Upper lobe of left lung (tissue), 6 donors: ENCODE measurements at regions not wholly inside any gene's neighbourhood (a gene's known extent, or its start where the extent isn't known, plus 50 kb on each side); places are given as distances from the start of the nearest gene placed in this dataset.

Experiments used
- ATAC-seq, 2 donors: fragments of 200-7000 bp; cut with Tn5 transposase; one replicate each; pipeline ENCODE4 v1.9.1; 2022; ENCODE audit warnings: mild to moderate bottlenecking in 2 of 2, moderate library complexity in 2 of 2; ENCODE audit not compliant: low FRiP score in 2 of 2
- DNase-seq, 2 donors: peaks; one replicate each; pipeline ENCODE4 v3.0.0-alpha.2; 2019 to 2020
- H3K27ac ChIP-seq, 4 donors: fragments of 200-600 bp; sonication (generic); one replicate each; pipeline ENCODE4 v1.5.1; 2016 to 2019
- H3K27me3 ChIP-seq, 4 donors: fragments of 200-600 bp; sonication (generic); one replicate each; pipeline ENCODE4 v1.5.1; 2017 to 2019
- H3K36me3 ChIP-seq, 4 donors: fragments of 200-600 bp; sonication (generic); one replicate each; pipeline ENCODE4 v1.5.1; 2016 to 2019
- H3K4me1 ChIP-seq, 4 donors: fragments of 200-600 bp; sonication (generic); one replicate each; pipeline ENCODE4 v1.5.1; 2018 to 2019
- H3K4me3 ChIP-seq, 4 donors: fragments of 200-600 bp; sonication (generic); one replicate each; pipeline ENCODE4 v1.5.1; 2017 to 2019; ENCODE audit warnings: mild to moderate bottlenecking in 2 of 4, moderate library complexity in 1 of 4
- H3K9me3 ChIP-seq, 4 donors: fragments of 200-600 bp; sonication (generic); one replicate each; pipeline ENCODE4 v1.5.1; 2018 to 2019
- CTCF ChIP-seq, 6 experiments: fragments of 450-650 bp in 4 of 6; fragments of 200-600 bp in 2 of 6; sonication (generic) in 2 of 6; IDR thresholded peaks; one replicate each; pipeline ENCODE4 v1.5.1; 2016 to 2019; ENCODE audit warnings: antibody characterized with exemption in 6 of 6
- EP300 ChIP-seq, 4 donors: sonication (generic); formaldehyde crosslinking; IDR thresholded peaks; one replicate each; pipeline ENCODE4 v1.5.1; 2017; ENCODE audit warnings: antibody characterized with exemption in 4 of 4, control low read depth in 2 of 4
- POLR2A ChIP-seq, 4 donors: fragments of 450-650 bp; IDR thresholded peaks; one replicate each; pipeline ENCODE4 v1.5.1; 2016 to 2017; ENCODE audit warnings: antibody characterized with exemption in 4 of 4, mild to moderate bottlenecking in 2 of 4
- POLR2AphosphoS5 ChIP-seq, 2 donors: sonication (generic); formaldehyde crosslinking; IDR thresholded peaks; one replicate each; pipeline ENCODE4 v1.5.1; 2017; ENCODE audit warnings: antibody characterized with exemption in 2 of 2
- WGBS, 2 donors: methylation state at CpG; one replicate each; pipeline ENCODE4 v1.1.5; 2017 to 2018; 5-methylcytosine and 5-hydroxymethylcytosine counted together
- donor health status: DM: no; HTN: no; CAD: no; lungs with moderate emphysema.
- donor health status: DM: no; HTN: yes; CAD: no; lungs with severe emphysema.

DNA sequence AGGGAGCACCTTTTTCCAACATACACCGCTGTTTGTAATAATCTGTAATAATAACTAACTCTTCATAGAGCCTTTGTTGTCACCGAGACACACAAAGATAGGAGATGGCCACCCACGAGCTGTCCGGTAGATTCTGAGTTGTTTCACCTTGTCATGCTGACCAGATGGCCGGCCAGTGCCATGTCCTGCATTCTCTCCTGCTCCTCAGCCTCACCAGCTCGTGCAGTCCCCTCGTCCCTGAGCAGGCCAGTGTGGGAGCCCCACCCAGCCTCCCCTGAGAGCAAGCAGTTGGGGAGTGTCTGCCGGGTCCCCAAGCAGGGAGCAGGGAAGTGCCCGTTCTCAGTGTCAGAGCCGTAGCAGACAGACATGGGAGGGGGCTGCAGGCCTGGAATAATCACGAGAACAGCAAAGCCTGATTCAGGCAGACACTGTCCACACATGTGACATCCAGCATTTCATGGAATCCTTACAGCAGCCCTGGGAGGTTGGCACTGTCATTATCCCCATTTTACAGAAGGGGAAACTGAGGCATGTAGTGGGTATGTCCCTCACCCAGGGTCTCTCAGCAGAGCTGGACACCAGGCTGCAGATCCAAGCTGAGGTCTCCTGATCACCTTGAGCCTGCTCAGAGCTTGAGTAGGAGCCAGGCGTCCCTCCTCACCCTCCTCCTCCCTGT lies 178.5 kb upstream of the CIBAR2 start:
- no peaks in the 10 kb centered on the region for H3K36me3 ChIP-seq
- H3K27ac ChIP-seq = peak overlapping the region in 3 of 4 donors; percentile 18 to 65 (median 56)
- no peaks in the 10 kb centered on the region for H3K9me3 ChIP-seq
- no peaks in the 10 kb centered on the region for H3K27me3 ChIP-seq
- no peak for DNase-seq
- no peak overlapping the region for H3K4me3 ChIP-seq
- H3K4me1 ChIP-seq = peaks cover 0 to 12% (median 5%) of the 10 kb centered on the region in 4 donors
- no peak for TF ChIP-seq EP300 (IDR thresholded peaks at IDR 0.05)
- TF ChIP-seq POLR2AphosphoS5 (IDR thresholded peaks at IDR 0.05) = no peak
- no peak for TF ChIP-seq POLR2A (IDR thresholded peaks at IDR 0.05)
- TF ChIP-seq CTCF (IDR thresholded peaks at IDR 0.05) = no peak
- 82 to 94% methylated on average over 10 to 12 of the region's 12 CpGs for WGBS, 2 donors
- no peak for ATAC-seq

GRCh38 chr16:85291302-85292148 lies 179.3 kb upstream of the CIBAR2 start:
- peak; percentile 54 to 64 for ATAC-seq
- DNase-seq = peak; percentile 43 to 89
- TF ChIP-seq EP300 (IDR thresholded peaks at IDR 0.05) (no peak), POLR2AphosphoS5 (IDR thresholded peaks at IDR 0.05) (peak; percentile 51 to 52), CTCF (IDR thresholded peaks at IDR 0.05) (no peak)

DNA sequence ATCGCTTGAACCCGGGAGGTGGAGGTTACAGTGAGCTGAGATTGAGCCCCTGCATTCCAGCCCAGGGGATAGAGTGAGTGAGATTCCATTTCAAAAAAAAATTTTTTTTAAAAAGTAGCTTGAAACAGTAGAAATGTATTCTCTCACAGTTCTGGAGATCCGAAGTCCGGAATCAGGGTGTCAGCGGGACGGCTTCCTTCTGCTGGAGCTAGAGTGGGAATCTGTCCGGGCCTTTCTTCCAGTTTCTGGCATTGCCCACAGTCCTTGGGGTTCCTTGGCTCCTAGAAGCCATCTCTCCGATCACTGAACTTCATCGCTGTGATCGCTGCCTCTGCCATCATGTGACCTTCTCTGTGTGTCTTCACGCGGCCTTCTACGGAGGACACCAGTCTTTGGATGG lies 181.2 kb upstream of the CIBAR2 start:
- peak overlapping the region in 2 of 4 donors; percentile 32 to 46 for H3K27ac ChIP-seq
- ATAC-seq (no peak), DNase-seq (no peak)
- no peaks in the 10 kb centered on the region for H3K36me3 ChIP-seq
- H3K27me3 ChIP-seq = no peaks in the 10 kb centered on the region
- WGBS, 2 donors = 81 to 96% methylated on average over 13 of the region's 13 CpGs
- peaks cover 0 to 18% (median 5%) of the 10 kb centered on the region in 4 donors for H3K4me1 ChIP-seq
- no peaks in the 10 kb centered on the region for H3K9me3 ChIP-seq
- no peak overlapping the region for H3K4me3 ChIP-seq
- TF ChIP-seq POLR2A (IDR thresholded peaks at IDR 0.05) (no peak), EP300 (IDR thresholded peaks at IDR 0.05) (no peak), CTCF (IDR thresholded peaks at IDR 0.05) (no peak), POLR2AphosphoS5 (IDR thresholded peaks at IDR 0.05) (no peak)

More at GRCh38 chr16:85291302-85292148, 179.3 kb upstream of the CIBAR2 start:
- peaks cover 0 to 12% (median 5%) of the 10 kb centered on the region in 4 donors for H3K4me1 ChIP-seq
- no peaks in the 10 kb centered on the region for H3K9me3 ChIP-seq
- H3K36me3 ChIP-seq = no peaks in the 10 kb centered on the region
- H3K4me3 ChIP-seq = no peak overlapping the region
- H3K27me3 ChIP-seq = no peaks in the 10 kb centered on the region
- 58 to 66% methylated on average over 12 to 16 of the region's 26 CpGs for WGBS, 2 donors
- peak overlapping the region in 3 of 4 donors; percentile 18 to 65 (median 56) for H3K27ac ChIP-seq

DNA sequence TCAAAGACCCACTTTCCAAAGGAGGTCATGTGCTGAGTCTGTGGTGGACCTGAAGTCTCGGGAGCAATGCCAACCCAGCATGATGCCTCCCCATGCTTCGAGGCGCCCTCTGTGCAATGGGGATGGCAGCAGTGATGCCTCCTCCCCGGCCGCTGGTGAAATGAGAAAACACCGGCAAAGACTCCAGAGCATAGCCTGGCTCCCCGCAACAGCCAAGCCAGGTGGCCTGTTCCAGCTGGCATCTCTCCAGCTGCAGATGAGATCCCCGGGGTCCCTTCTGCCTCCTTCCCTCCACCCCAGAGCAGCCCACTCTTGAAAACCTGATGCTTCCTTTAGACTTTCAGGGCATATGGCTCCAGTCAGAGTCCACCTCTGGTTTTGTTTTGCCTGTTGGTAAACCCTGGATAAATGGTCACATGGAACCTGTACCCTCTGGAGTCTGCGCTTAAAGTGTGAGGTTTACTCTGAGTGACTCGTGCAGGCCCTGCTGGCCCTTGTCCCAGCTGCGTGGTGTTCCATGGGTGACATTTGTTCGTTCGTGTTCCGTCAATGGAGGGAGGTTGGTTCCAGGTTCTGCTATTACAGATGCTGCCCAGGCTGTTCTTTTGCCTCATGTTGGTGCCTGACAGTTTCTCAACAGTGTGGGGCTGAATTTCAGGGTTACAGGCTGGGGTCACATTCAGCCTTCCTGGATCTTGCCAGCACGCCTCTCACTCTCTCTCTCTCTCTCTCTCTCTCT lies 181.8 kb upstream of the CIBAR2 start:
- Histone ChIP-seq H3K36me3 (no peaks in the 10 kb centered on the region), H3K9me3 (no peaks in the 10 kb centered on the region), H3K4me3 (no peak overlapping the region), H3K27me3 (no peaks in the 10 kb centered on the region), H3K27ac (peak overlapping the region in 2 of 4 donors; percentile 32 to 46), H3K4me1 (peaks cover 0 to 18% (median 5%) of the 10 kb centered on the region in 4 donors)
- TF ChIP-seq POLR2AphosphoS5 (IDR thresholded peaks at IDR 0.05) = peak in 1 of 2 donors; percentile 18
- TF ChIP-seq POLR2A (IDR thresholded peaks at IDR 0.05) = no peak
- 75 to 79% methylated on average over 12 of the region's 15 CpGs for WGBS, 2 donors
- DNase-seq (no peak), ATAC-seq (no peak)
